Superior temporal gyrus (tissue), 1 donor: ENCODE measurements at regions not wholly inside any gene's neighbourhood (a gene's known extent, or its start where the extent isn't known, plus 50 kb on each side); places are given as distances from the start of the nearest gene placed in this dataset.
"Not testable (repeated sequence)": the region's sequence is repeated elsewhere in the genome, so short reads cannot be mapped to it uniquely, and the experiment has no call there.

Experiments used
- DNase-seq: peaks from one replicate; pipeline ENCODE4 v3.0.0-alpha.2; 2016; ENCODE audit errors: extremely low spot score

GRCh38 chr11:127864861-127865260, 722.5 kb downstream of the ETS1 start:
- DNase-seq = no peak

- DNase-seq = no peak
Observed at GRCh38 chr11:127862406-127862805, 725.0 kb downstream of the ETS1 start.

GRCh38 chr11:127859941-127860354, 727.4 kb downstream of the ETS1 start:
- DNase-seq = no peak

- no peak for DNase-seq
Observed at GRCh38 chr11:127844876-127845275, 742.5 kb downstream of the ETS1 start.

- DNase-seq = peak; percentile 88
Observed at GRCh38 chr11:127843483-127844396, 743.6 kb downstream of the ETS1 start.

GRCh38 chr11:127825183-127825582, 762.2 kb downstream of the ETS1 start:
- no peak for DNase-seq

GRCh38 chr11:127818625-127819024, 768.7 kb downstream of the ETS1 start:
- DNase-seq = no peak

GRCh38 chr11:127816962-127817361, 770.4 kb downstream of the ETS1 start:
- no peak for DNase-seq

GRCh38 chr11:127815331-127815730, 772.0 kb downstream of the ETS1 start:
- DNase-seq = no peak

GRCh38 chr11:127806501-127806900, 780.9 kb downstream of the ETS1 start:
- DNase-seq = no peak

- no peak for DNase-seq
Observed at GRCh38 chr11:127805771-127806170, 781.6 kb downstream of the ETS1 start.

- no peak for DNase-seq
Observed at GRCh38 chr11:127804747-127805400, 782.5 kb downstream of the ETS1 start.

GRCh38 chr11:127803755-127804154, 783.6 kb downstream of the ETS1 start:
- no peak for DNase-seq

GRCh38 chr11:127800989-127801688, 786.2 kb downstream of the ETS1 start:
- DNase-seq = no peak

- no peak for DNase-seq
Observed at GRCh38 chr11:127795326-127795725, 792.0 kb downstream of the ETS1 start.

- DNase-seq = no peak
Observed at GRCh38 chr11:127791844-127792243, 791.3 kb upstream of the KIRREL3 start.

GRCh38 chr11:127790592-127790991, 790.0 kb upstream of the KIRREL3 start:
- no peak for DNase-seq

- no peak for DNase-seq
Observed at GRCh38 chr11:127789927-127790326, 789.4 kb upstream of the KIRREL3 start.

GRCh38 chr11:127772938-127773337, 772.4 kb upstream of the KIRREL3 start:
- not testable (repeated sequence) for DNase-seq

- not testable (repeated sequence) for DNase-seq
Observed at GRCh38 chr11:127768931-127769330, 768.4 kb upstream of the KIRREL3 start.

GRCh38 chr11:127766734-127767133, 766.2 kb upstream of the KIRREL3 start:
- DNase-seq = no peak

- DNase-seq = peak; percentile 45
Observed at GRCh38 chr11:127738771-127739286, 738.3 kb upstream of the KIRREL3 start.
